ENCODE measurements at regions not wholly inside any gene's neighbourhood (a gene's known extent, or its start where the extent isn't known, plus 50 kb on each side); places are given as distances from the start of the nearest gene placed in this dataset.

GRCh38 chr12:89279499-89279898 lies 72.8 kb downstream of the DUSP6 start:
- TF ChIP-seq CTCF (IDR thresholded peaks at IDR 0.05 in 4 of 5, conservative IDR thresholded peaks at IDR 0.05 in 1 of 5) (no peak), POLR2A (IDR thresholded peaks at IDR 0.05) (no peak)
